ENCODE measurements at regions not wholly inside any gene's neighbourhood (a gene's known extent, or its start where the extent isn't known, plus 50 kb on each side); places are given as distances from the start of the nearest gene placed in this dataset.

GRCh38 chr7:10355816-10356215 is 617.9 kb upstream of the PHF14 start:
- H3K18ac ChIP-seq (ENCODE audit: low read depth, low read length) = no peak overlapping the region
- no peak overlapping the region for H3K56ac ChIP-seq (ENCODE audit: extremely low read depth, insufficient read depth, low read length)
- H2BK20ac ChIP-seq (ENCODE audit: low read depth, low read length) = no peak overlapping the region
- no peak overlapping the region for H2AK9ac ChIP-seq (replicated peaks; ENCODE audit: low read depth, low read length, poor library complexity)
- peaks cover 20% of the 10 kb centered on the region for H3K9me3 ChIP-seq (ENCODE audit: control insufficient read depth, insufficient read depth, low read length)
- H2BK120ac ChIP-seq (ENCODE audit: low read depth, low read length) = no peak overlapping the region
- no peak overlapping the region for H2AK5ac ChIP-seq (ENCODE audit: low read depth, low read length)
- H3K4me2 ChIP-seq (ENCODE audit: low read depth, low read length) = no peak overlapping the region
- H3K4ac ChIP-seq (ENCODE audit: low read depth, low read length) = no peak overlapping the region
- no peak overlapping the region for H3K14ac ChIP-seq (replicated peaks; ENCODE audit: low read depth, low read length)
- H4K5ac ChIP-seq (ENCODE audit: low read depth, low read length) = no peak overlapping the region
- DNase-seq (no peak), ATAC-seq (ENCODE audit: low read depth) (no peak)
- no peaks in the 10 kb centered on the region for H3K79me1 ChIP-seq (ENCODE audit: low read depth in 1 of 2, low read length in 2 of 2)
- WGBS, 2 experiments (ENCODE audit: extremely low coverage in 2 of 2, insufficient read length in 1 of 2) = no CpG with 5 or more reads among the region's 2 CpGs
- H3K27me3 ChIP-seq (ENCODE audit: control insufficient read depth, insufficient read depth, low read length) = no peaks in the 10 kb centered on the region
- no peak overlapping the region for H3K27ac ChIP-seq (ENCODE audit: insufficient read depth, low read length)
- dilution Hi-C loops (cut with HindIII; ENCODE audit: low sequenced_read_pairs, unreplicated experiment) = no loop called here
- H4K91ac ChIP-seq (ENCODE audit: insufficient read depth, low read depth, low read length) = no peak overlapping the region
- in situ Hi-C loops (cut with MboI; ENCODE audit: low sequenced_read_pairs) = no loop called here
- H3K23ac ChIP-seq (ENCODE audit: low read depth, low read length) = no peak overlapping the region
- CTCF ChIA-PET = no interaction called here
- H3K9me1 ChIP-seq (ENCODE audit: insufficient read depth, low read length) = no peaks in the 10 kb centered on the region
- H3K4me1 ChIP-seq (ENCODE audit: control insufficient read depth, insufficient read depth, low read length) = no peaks in the 10 kb centered on the region
- no peak for TF ChIP-seq RAD21 (IDR thresholded peaks at IDR 0.05; ENCODE audit: low read length)
- TF ChIP-seq ELK1 (IDR thresholded peaks at IDR 0.05; ENCODE audit: borderline replicate concordance, low read depth, low read length) = no peak
- TF ChIP-seq NFE2L2 (IDR thresholded peaks at IDR 0.05; ENCODE audit: low read depth, low read length) = no peak
- TF ChIP-seq BHLHE40 (IDR thresholded peaks at IDR 0.05; ENCODE audit: low read depth, low read length) = no peak
- TF ChIP-seq CHD1 (IDR thresholded peaks at IDR 0.05; ENCODE audit: low read depth, low read length) = no peak
- no peak for TF ChIP-seq SMC3 (IDR thresholded peaks at IDR 0.05; ENCODE audit: low read depth, low read length)
- TF ChIP-seq POLR2A (IDR thresholded peaks at IDR 0.05; ENCODE audit: low read depth, low read length) = no peak
- no peak for TF ChIP-seq RCOR1 (IDR thresholded peaks at IDR 0.05; ENCODE audit: insufficient replicate concordance, low read length)
- no peak for TF ChIP-seq MXI1 (IDR thresholded peaks at IDR 0.05; ENCODE audit: borderline replicate concordance, low read depth, low read length)
- TF ChIP-seq CEBPB (IDR thresholded peaks at IDR 0.05; ENCODE audit: low read depth, low read length) = no peak
- no peak for TF ChIP-seq MAFK (IDR thresholded peaks at IDR 0.05; ENCODE audit: low read depth, low read length)
- no peak for TF ChIP-seq MAZ (IDR thresholded peaks at IDR 0.05; ENCODE audit: borderline replicate concordance, low read depth, low read length)
- TF ChIP-seq FOS (IDR thresholded peaks at IDR 0.05; ENCODE audit: low read depth, low read length) = no peak
- TF ChIP-seq USF2 (IDR thresholded peaks at IDR 0.05; ENCODE audit: low read depth, low read length) = no peak
- H2BK15ac ChIP-seq (ENCODE audit: low read depth, low read length) = no peak overlapping the region
- H3K9ac ChIP-seq (ENCODE audit: low read depth, low read length) = no peak overlapping the region
- H3K36me3 ChIP-seq (ENCODE audit: control insufficient read depth, insufficient read depth, low read length) = no peaks in the 10 kb centered on the region
- H4K20me1 ChIP-seq (ENCODE audit: insufficient read depth, low read length) = no peaks in the 10 kb centered on the region
- intact Hi-C loops (cut with micrococcal nuclease) = no loop called here
- no peak overlapping the region for H2AFZ ChIP-seq (replicated peaks; ENCODE audit: low read length, poor library complexity)
- H3K4me3 ChIP-seq (ENCODE audit: insufficient read depth, low read depth, low read length) = no peak overlapping the region
- BruUV-seq (replicated peaks) = no TSS peak
- POLR2A ChIA-PET (ENCODE audit: unreplicated experiment) = no interaction called here
- no peak overlapping the region for H2BK5ac ChIP-seq (ENCODE audit: low read depth, low read length, poor library complexity, severe bottlenecking)
- H4K8ac ChIP-seq (ENCODE audit: low read depth in 2 of 2, low read length in 2 of 2) = no peak overlapping the region

Data from IMR-90 (cell line).